HG03432 (cell line): ENCODE measurements at regions not wholly inside any gene's neighbourhood (a gene's known extent, or its start where the extent isn't known, plus 50 kb on each side); places are given as distances from the start of the nearest gene placed in this dataset.
"Not testable (repeated sequence)": the region's sequence is repeated elsewhere in the genome, so short reads cannot be mapped to it uniquely, and the experiment has no call there.

Experiments
- ATAC-seq: cut with Tn5 transposase; IDR thresholded peaks from one replicate; pipeline ENCODE4 v1.9.1; 2021; ENCODE audit warnings: mild to moderate bottlenecking, moderate library complexity; ENCODE audit not compliant: unreplicated experiment

DNA sequence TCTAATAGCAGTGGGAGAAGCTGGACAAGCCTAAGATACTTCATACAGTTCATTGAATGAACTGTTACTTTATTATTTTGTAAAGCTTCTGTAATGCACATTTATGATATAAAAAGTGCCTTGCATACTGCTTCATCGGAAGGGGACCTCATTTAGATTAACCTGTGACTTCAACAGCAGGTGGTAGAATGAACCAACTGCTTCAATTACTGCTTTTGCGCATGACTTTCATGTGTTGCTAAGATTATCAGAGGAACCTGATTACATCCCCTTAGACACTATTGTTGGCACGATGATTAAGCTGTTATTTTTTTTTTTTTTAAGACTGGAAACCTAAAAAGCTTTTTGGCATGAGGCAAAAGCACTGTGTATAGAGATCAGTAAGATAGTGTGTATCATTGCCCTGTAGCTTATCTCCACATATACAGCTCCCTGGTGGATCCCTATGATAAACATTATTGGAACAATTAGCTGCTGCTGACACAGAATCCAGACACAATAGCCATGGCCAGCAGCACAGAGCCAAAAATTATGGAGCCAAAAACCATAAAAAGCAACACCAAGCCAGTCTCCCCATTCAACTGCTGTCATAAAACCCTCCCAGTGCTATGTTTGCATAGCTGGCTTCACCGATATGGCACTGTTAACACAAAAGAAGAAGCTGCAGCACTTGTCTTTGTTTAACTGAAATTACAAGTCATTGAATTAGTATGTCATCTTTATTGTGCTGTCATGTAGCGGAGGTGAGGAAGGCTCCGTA lies 731.6 kb upstream of the MMS22L start:
- ATAC-seq: no peak

- no peak for ATAC-seq
These were observed 733.5 kb upstream of the MMS22L start for GRCh38 chr6:98016565-98016964.

- ATAC-seq: no peak
These were observed 737.2 kb upstream of the MMS22L start for GRCh38 chr6:98020222-98020621.

DNA sequence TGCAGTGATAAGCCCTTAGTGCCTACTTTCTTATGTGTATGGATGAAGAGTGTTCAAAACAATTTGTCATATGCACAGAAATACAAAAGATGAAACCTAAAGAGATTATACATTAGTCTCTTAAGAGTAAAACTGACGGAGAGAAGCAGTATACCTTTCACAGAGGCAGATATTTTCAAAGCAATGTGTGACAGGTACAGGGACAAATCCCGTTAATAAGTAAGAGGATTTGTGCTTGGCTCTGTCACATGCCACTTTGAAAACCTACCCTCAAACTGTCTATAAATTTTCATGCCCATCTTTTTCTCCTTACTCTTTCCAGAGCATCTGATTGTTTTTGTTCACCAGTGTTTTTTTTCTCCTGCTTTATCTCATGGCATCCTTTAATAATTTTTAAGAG lies 741.3 kb upstream of the MMS22L start:
- no peak for ATAC-seq

DNA sequence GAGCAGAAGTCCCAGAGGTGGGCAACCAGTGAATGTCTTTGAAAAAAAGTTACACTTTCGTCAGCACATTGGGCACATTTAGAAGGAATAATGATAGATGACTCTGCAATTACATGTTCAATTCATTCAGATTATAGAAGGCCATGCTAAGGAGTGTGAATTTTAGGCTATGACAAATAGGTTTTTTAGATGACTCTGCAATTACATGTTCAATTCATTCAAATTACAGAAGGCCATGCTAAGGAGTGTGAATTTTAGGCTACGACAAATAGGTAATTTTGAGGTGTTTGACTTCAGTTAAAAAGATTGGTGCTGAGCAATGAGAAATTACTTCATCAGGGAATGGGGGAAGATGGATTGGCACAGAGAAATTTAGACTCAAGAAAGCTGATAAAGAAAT lies 744.9 kb upstream of the MMS22L start:
- no peak for ATAC-seq

DNA sequence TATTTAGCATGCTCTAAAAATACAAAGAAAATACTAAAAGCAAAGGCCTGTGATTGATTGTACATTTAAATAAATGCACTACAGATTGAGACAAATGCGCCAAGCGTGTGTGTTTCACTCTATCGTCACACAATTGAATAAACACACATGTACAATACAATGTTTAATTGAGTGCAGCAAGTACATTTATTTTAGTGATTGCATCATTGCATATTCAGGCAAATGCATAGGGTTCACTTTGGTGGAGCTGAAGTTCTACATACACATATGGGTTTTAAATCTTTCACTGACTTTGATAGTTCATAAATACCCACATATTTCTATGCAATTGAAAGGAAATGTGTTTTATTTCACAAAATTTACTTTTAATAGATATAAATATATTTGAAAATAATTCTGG lies 750.6 kb upstream of the MMS22L start:
- no peak for ATAC-seq

DNA sequence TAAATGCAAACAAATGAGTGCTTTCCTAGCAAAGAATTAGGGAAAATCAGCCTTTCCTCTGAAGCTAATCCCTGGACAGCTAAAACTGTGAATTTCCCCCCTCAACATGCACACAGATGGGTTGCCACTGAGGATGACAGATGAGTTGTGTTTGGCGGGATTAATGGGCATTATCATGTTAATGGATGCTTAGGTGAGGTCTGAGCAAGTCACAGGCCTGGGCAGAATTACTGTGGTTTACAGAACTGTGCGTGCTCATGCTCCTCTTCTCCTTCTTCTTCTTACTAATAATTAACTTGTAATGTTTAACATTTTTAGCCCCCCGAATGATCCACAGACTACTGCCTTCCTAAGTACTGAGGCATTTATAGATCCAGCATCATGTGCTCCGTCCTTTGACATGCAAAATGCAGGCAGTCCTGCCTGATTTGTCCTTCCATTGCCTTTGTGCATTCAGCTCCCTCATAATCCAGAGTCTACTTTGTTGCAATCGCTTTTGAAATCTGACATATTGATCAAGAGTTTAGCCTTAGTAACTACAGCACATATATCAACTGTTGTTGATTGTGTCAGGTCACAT lies 753.4 kb upstream of the MMS22L start:
- no peak for ATAC-seq

- no peak for ATAC-seq
These were observed 754.6 kb upstream of the MMS22L start for GRCh38 chr6:98037571-98037970.

DNA sequence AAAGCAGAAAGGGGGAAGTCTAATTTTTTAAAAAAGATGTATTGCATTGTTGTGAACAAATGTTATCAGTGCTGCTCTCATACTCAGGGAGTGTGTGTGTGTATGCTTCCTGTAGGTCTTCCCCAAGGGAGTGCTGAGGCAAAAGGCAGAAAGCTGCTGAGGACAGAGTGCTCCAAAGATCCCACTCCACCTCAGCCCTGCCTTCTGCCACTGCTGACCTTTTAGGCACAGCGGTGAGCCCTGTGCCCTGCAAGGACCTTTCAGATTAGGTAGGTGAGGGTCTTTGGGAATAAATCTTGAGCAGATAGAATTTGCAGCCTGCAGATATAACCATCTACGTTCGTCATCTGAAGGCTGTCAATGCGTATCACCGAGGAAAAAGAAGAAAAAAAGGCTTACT lies 756.4 kb upstream of the MMS22L start:
- no peak for ATAC-seq

- ATAC-seq: no peak
These were observed 757.0 kb upstream of the MMS22L start for GRCh38 chr6:98039904-98040607.

DNA sequence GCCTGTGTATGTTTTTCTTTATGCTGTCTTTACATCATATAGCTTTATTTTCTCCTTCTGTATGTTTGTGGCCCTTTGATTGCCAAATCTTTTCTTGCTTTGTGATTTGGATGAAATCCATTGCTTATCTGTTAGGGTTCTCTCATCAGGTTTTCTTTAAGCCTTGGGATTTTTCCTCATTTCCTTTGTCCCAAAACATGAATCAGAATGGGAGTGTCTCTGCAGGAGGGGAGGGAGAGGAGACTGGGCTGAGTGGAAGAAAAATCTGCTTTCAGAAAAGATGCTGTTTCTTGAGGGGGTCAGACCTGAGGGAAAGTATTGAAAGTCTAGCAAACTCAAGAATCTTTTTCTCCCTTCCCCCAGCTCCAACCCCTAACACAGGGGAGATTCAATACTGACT lies 758.0 kb upstream of the MMS22L start:
- ATAC-seq: no peak

DNA sequence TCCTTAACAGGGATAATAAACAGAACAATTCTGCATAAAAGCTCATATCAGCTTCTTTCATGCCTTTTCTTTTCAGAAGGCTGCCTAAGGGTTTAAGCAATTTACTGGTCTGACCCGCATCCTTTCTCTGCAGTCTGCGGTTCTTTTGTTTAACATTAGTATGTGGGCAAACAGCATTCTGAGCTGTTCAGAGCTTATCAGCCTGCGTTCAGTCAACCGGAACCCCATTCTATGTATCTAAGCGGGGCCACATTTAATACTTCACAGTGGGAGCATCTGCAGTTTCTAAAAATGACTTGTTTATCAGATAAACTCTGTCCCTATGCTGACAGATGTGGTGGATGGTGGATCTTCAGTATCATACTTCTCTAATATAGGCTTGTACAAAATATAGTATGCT lies 758.9 kb upstream of the MMS22L start:
- ATAC-seq: no peak

- no peak for ATAC-seq
These were observed 761.1 kb upstream of the MMS22L start for GRCh38 chr6:98044151-98044561.

DNA sequence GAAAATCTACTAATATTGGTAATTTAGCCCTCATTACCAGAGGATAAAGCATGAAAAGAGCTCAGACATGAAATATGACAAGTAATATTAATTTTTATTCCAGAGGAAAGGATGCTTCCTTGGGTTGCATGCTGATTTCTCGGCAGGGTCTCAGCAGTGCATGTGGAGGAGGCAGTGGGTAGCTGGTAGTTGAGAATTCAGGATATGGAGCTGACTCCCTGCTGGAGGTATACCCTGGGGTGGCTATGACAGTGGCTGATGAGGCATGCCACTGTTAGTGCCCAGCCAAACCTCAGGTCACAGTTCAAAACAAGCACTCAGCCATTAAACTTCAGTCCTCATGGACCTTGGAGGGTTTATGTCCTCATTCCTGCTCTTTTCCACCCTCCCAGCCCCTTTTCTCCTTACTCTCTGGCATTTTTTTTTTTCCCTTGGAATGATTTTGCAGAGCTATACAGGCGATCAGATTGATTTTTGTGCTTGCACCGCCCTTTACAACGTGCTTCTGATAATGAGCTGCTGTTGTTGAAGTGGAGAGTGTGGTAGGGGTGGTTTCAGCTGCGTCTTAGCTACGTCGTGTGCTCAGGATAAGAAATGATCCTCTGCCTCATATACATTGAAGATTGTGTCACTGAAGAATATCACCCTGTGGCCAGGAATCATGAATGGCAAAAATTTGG lies 761.9 kb upstream of the MMS22L start:
- no peak for ATAC-seq

GRCh38 chr6:98047164-98047563 lies 764.1 kb upstream of the MMS22L start:
- no peak for ATAC-seq

GRCh38 chr6:98047871-98048270 lies 764.9 kb upstream of the MMS22L start:
- ATAC-seq: no peak

DNA sequence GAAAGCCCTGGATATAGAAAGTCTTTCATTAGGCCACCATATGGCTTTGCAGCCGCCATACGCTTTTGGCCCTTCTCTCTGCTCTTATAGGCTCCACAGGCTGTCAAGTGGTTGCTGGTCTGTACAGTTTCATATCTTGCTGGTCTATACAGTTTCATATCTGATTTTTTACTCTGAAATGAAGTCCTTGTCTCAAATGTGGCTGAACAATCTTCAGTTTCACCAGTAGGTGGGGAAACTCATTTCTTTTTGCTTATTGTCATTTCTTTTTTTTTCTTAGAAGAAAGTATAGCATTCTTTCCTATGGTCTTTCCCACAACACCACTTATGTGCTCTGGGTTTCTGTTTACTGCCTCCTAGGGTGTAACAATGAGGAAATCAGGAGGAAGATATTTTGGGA lies 771.4 kb upstream of the MMS22L start:
- peak; percentile 71 for ATAC-seq

- ATAC-seq: no peak
These were observed 773.9 kb upstream of the MMS22L start for GRCh38 chr6:98056955-98057354.

GRCh38 chr6:98067375-98067774 lies 767.0 kb upstream of the POU3F2 start:
- ATAC-seq: no peak

DNA sequence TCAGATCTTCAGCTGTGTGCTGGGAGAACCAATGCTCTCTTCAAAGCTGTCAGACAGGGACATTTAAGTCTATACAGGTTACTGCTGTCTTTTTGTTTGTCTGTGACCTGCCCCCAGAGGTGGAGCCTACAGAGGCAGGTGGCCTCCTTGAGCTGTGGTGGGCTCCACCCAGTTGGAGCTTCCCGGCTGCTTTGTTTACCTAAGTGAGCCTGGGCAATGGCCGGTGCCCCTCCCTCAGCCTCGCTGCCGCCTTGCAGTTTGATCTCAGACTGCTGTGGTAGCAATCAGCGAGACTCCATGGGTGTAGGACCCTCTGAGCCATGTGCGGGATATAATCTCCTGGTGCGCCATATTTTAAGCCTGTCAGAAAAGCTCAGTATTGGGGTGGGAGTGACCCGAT lies 745.8 kb upstream of the POU3F2 start:
- not testable (repeated sequence) for ATAC-seq

- no peak for ATAC-seq
These were observed 742.0 kb upstream of the POU3F2 start for GRCh38 chr6:98092331-98092730.

DNA sequence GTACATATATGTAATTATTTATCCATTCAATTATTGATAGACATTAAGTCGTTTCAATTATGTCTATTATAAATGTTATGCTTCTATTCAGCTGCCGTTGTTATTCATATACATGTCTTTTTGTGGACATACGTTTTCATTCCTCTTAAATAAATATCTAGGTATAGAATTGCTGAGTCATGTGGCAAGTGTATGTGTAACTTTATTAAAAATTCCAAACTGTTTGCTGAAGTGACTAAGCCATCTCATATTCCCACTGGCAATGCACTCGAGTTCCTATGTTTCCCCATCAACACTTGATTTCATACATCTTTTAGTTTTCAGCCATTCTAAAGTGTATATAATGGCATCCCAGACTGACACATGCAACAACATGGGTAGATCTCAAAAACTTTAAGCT lies 739.7 kb upstream of the POU3F2 start:
- ATAC-seq: no peak
